K562 (cell line): ENCODE measurements at regions not wholly inside any gene's neighbourhood (a gene's known extent, or its start where the extent isn't known, plus 50 kb on each side); places are given as distances from the start of the nearest gene placed in this dataset.

Experiments used
- EGR1 ChIP-seq: fragments of 450-650 bp; conservative IDR thresholded peaks from 2 replicates; pipeline ENCODE4 v1.6.1; 2017; ENCODE audit warnings: mild to moderate bottlenecking
- ERF ChIP-seq: fragments of 450-650 bp; formaldehyde crosslinking; IDR thresholded peaks from 2 replicates; pipeline ENCODE4 v1.4.0; 2020; ENCODE audit warnings: mild to moderate bottlenecking, mixed read lengths
- PHB2 ChIP-seq: fragments of 450-650 bp; IDR thresholded peaks from 2 replicates; pipeline ENCODE4 v1.6.1; 2017; ENCODE audit warnings: low read depth
- POLR2AphosphoS5 ChIP-seq: IDR thresholded peaks from 2 replicates; pipeline ENCODE4 v1.6.1; 2011; ENCODE audit warnings: mild to moderate bottlenecking, low read depth, low read length, moderate library complexity; ENCODE audit not compliant: control insufficient read depth, insufficient read depth
- PREB ChIP-seq: sonication (generic); formaldehyde crosslinking; IDR thresholded peaks from 2 replicates; pipeline ENCODE4 v1.8.1; 2023; ENCODE audit warnings: mild to moderate bottlenecking, missing genetic modification reagents
- REST ChIP-seq, 2 experiments: fragments of 450-650 bp; formaldehyde crosslinking in 1 of 2; IDR thresholded peaks; 2 replicates each; pipeline versions ENCODE4 v1.4.0 to v1.6.1; 2014 to 2020; ENCODE audit warnings: mild to moderate bottlenecking in 2 of 2, borderline replicate concordance in 1 of 2, low read depth in 1 of 2
- SP1 ChIP-seq: sonication (generic); formaldehyde crosslinking; IDR thresholded peaks from 2 replicates; pipeline ENCODE4 v1.8.1; 2022; ENCODE audit warnings: mild to moderate bottlenecking, missing genetic modification reagents
- SREBF1 ChIP-seq: fragments of 150-350 bp; IDR thresholded peaks from 2 replicates; pipeline ENCODE4 v1.6.1; 2014; ENCODE audit warnings: antibody characterized with exemption, low read depth, low read length, borderline replicate concordance
- ZNF57 ChIP-seq: fragments of 450-650 bp; formaldehyde crosslinking; IDR thresholded peaks from 2 replicates; pipeline ENCODE4 v1.4.0; 2020; ENCODE audit warnings: mild to moderate bottlenecking, moderate library complexity
- ZNF75A ChIP-seq: fragments of 450-650 bp; formaldehyde crosslinking; IDR thresholded peaks from 2 replicates; pipeline ENCODE4 v1.4.0; 2020; ENCODE audit warnings: mild to moderate bottlenecking
- TF ChIP-seq, protein P1 (sequence below), 3 experiments: IDR thresholded peaks in 2 of 3; conservative IDR thresholded peaks in 1 of 3; 2 replicates each; pipeline ENCODE4 v1.5.1; 2011 to 2012; ENCODE audit warnings: low read length in 3 of 3, mild to moderate bottlenecking in 3 of 3, control low read depth in 2 of 3, improper control_type of control experiment in 1 of 3, inconsistent platforms in 1 of 3, low read depth in 1 of 3, mixed read lengths in 1 of 3, moderate library complexity in 1 of 3; ENCODE audit not compliant: insufficient read depth in 2 of 3
- TF ChIP-seq, protein P2 (sequence below): fragments of 450-650 bp; formaldehyde crosslinking; IDR thresholded peaks from 2 replicates; pipeline ENCODE4 v1.4.0; 2020; ENCODE audit warnings: mild to moderate bottlenecking, moderate library complexity
- TF ChIP-seq, protein P3 (sequence below), 2 experiments: fragments of 150-350 bp in 1 of 2; IDR thresholded peaks; 2 replicates each; pipeline ENCODE4 v1.6.1; 2012 to 2016; ENCODE audit warnings: low read depth in 2 of 2, low read length in 2 of 2, mild to moderate bottlenecking in 1 of 2, moderate library complexity in 1 of 2

- TF ChIP-seq ZNF57 (no peak), PREB (no peak), SP1 (CRISPR knock-in tag) (no peak), ZNF75A (CRISPR knock-in tag) (no peak), REST (IDR thresholded peaks at IDR 0.05; ENCODE audit: borderline replicate concordance) (no peak), REST (CRISPR knock-in tag; IDR thresholded peaks at IDR 0.05; ENCODE audit: low read depth) (no peak), EGR1 (no peak), SREBF1 (no peak), ERF (no peak), PHB2 (no peak), POLR2AphosphoS5 (no peak)
- TF ChIP-seq, protein P1, sequence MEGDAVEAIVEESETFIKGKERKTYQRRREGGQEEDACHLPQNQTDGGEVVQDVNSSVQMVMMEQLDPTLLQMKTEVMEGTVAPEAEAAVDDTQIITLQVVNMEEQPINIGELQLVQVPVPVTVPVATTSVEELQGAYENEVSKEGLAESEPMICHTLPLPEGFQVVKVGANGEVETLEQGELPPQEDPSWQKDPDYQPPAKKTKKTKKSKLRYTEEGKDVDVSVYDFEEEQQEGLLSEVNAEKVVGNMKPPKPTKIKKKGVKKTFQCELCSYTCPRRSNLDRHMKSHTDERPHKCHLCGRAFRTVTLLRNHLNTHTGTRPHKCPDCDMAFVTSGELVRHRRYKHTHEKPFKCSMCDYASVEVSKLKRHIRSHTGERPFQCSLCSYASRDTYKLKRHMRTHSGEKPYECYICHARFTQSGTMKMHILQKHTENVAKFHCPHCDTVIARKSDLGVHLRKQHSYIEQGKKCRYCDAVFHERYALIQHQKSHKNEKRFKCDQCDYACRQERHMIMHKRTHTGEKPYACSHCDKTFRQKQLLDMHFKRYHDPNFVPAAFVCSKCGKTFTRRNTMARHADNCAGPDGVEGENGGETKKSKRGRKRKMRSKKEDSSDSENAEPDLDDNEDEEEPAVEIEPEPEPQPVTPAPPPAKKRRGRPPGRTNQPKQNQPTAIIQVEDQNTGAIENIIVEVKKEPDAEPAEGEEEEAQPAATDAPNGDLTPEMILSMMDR (IDR thresholded peaks at IDR 0.05 in 2 of 3, conservative IDR thresholded peaks at IDR 0.05 in 1 of 3; ENCODE audit: insufficient read depth in 2 of 3, low read depth in 1 of 3, low read length in 3 of 3) = no peak
- TF ChIP-seq, protein P2, sequence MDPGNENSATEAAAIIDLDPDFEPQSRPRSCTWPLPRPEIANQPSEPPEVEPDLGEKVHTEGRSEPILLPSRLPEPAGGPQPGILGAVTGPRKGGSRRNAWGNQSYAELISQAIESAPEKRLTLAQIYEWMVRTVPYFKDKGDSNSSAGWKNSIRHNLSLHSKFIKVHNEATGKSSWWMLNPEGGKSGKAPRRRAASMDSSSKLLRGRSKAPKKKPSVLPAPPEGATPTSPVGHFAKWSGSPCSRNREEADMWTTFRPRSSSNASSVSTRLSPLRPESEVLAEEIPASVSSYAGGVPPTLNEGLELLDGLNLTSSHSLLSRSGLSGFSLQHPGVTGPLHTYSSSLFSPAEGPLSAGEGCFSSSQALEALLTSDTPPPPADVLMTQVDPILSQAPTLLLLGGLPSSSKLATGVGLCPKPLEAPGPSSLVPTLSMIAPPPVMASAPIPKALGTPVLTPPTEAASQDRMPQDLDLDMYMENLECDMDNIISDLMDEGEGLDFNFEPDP = no peak
- TF ChIP-seq, protein P3, sequence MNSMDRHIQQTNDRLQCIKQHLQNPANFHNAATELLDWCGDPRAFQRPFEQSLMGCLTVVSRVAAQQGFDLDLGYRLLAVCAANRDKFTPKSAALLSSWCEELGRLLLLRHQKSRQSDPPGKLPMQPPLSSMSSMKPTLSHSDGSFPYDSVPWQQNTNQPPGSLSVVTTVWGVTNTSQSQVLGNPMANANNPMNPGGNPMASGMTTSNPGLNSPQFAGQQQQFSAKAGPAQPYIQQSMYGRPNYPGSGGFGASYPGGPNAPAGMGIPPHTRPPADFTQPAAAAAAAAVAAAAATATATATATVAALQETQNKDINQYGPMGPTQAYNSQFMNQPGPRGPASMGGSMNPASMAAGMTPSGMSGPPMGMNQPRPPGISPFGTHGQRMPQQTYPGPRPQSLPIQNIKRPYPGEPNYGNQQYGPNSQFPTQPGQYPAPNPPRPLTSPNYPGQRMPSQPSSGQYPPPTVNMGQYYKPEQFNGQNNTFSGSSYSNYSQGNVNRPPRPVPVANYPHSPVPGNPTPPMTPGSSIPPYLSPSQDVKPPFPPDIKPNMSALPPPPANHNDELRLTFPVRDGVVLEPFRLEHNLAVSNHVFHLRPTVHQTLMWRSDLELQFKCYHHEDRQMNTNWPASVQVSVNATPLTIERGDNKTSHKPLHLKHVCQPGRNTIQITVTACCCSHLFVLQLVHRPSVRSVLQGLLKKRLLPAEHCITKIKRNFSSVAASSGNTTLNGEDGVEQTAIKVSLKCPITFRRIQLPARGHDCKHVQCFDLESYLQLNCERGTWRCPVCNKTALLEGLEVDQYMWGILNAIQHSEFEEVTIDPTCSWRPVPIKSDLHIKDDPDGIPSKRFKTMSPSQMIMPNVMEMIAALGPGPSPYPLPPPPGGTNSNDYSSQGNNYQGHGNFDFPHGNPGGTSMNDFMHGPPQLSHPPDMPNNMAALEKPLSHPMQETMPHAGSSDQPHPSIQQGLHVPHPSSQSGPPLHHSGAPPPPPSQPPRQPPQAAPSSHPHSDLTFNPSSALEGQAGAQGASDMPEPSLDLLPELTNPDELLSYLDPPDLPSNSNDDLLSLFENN (IDR thresholded peaks at IDR 0.05; ENCODE audit: low read depth in 2 of 2, low read length in 2 of 2) = no peak
Measured at GRCh38 chr22:47301820-47302475, 539.5 kb downstream of the TBC1D22A start.
